Stomach (tissue), 4 donors: ENCODE measurements at regions not wholly inside any gene's neighbourhood (a gene's known extent, or its start where the extent isn't known, plus 50 kb on each side); places are given as distances from the start of the nearest gene placed in this dataset.

Source experiments
- CTCF ChIP-seq, 7 experiments: fragments of 450-650 bp in 4 of 7; fragments of 200-600 bp in 3 of 7; sonication (generic) in 3 of 7; IDR thresholded peaks; one replicate each; pipeline ENCODE4 v1.5.1; 2016 to 2019; ENCODE audit warnings: antibody characterized with exemption in 7 of 7, control low read depth in 2 of 7, mild to moderate bottlenecking in 1 of 7
- POLR2A ChIP-seq, 4 donors: fragments of 450-650 bp; IDR thresholded peaks; one replicate each; pipeline ENCODE4 v1.6.1; 2016; ENCODE audit warnings: antibody characterized with exemption in 4 of 4, control low read depth in 2 of 4, mild to moderate bottlenecking in 1 of 4, moderate library complexity in 1 of 4

- TF ChIP-seq POLR2A (IDR thresholded peaks at IDR 0.05) (no peak), CTCF (IDR thresholded peaks at IDR 0.05) (no peak)
Observed at GRCh38 chr3:72092778-72093177, 307.8 kb upstream of the PROK2 start.
